Activated naive CD4-positive, alpha-beta T cell (primary cell): ENCODE measurements at regions not wholly inside any gene's neighbourhood (a gene's known extent, or its start where the extent isn't known, plus 50 kb on each side); places are given as distances from the start of the nearest gene placed in this dataset.

Experiments used
- DNase-seq, 4 experiments: peaks; one replicate each; lab custom pipeline; 2025; lab: John Stamatoyannopoulos, UW

GRCh38 chr2:217033186-217033585, 173.3 kb upstream of the TNP1 start:
- DNase-seq = no peak

- no peak for DNase-seq
Observed at GRCh38 chr2:217031445-217031844, 171.6 kb upstream of the TNP1 start.

GRCh38 chr2:217030081-217030480, 170.2 kb upstream of the TNP1 start:
- DNase-seq = no peak

GRCh38 chr2:217028128-217028527, 168.3 kb upstream of the TNP1 start:
- DNase-seq = no peak

GRCh38 chr2:217027414-217027813, 167.6 kb upstream of the TNP1 start:
- no peak for DNase-seq

- DNase-seq = no peak
Observed at GRCh38 chr2:217026569-217026968, 166.7 kb upstream of the TNP1 start.

- DNase-seq = no peak
Observed at GRCh38 chr2:217026161-217026560, 166.3 kb upstream of the TNP1 start.

GRCh38 chr2:217023611-217024010, 163.7 kb upstream of the TNP1 start:
- DNase-seq = no peak

- DNase-seq = no peak
Observed at GRCh38 chr2:217017456-217018252, 157.8 kb upstream of the TNP1 start.

GRCh38 chr2:217016796-217017419, 157.0 kb upstream of the TNP1 start:
- DNase-seq = no peak

- no peak for DNase-seq
Observed at GRCh38 chr2:217014328-217015105, 154.7 kb upstream of the TNP1 start.

- DNase-seq = no peak
Observed at GRCh38 chr2:217013926-217014325, 154.1 kb upstream of the TNP1 start.

- no peak for DNase-seq
Observed at GRCh38 chr2:217011576-217011975, 151.7 kb upstream of the TNP1 start.

- no peak for DNase-seq
Observed at GRCh38 chr2:217010173-217010572, 150.3 kb upstream of the TNP1 start.

GRCh38 chr2:217008794-217009193, 148.9 kb upstream of the TNP1 start:
- DNase-seq = no peak

GRCh38 chr2:217006217-217006616, 146.4 kb upstream of the TNP1 start:
- DNase-seq = no peak

- DNase-seq = no peak
Observed at GRCh38 chr2:217004656-217005055, 144.8 kb upstream of the TNP1 start.

- no peak for DNase-seq
Observed at GRCh38 chr2:217001740-217002139, 141.9 kb upstream of the TNP1 start.

- DNase-seq = no peak
Observed at GRCh38 chr2:217000406-217000805, 140.5 kb upstream of the TNP1 start.

- no peak for DNase-seq
Observed at GRCh38 chr2:216996279-216996845, 136.5 kb upstream of the TNP1 start.

- no peak for DNase-seq
Observed at GRCh38 chr2:216994353-216994854, 134.5 kb upstream of the TNP1 start.

GRCh38 chr2:216992056-216992675, 132.3 kb upstream of the TNP1 start:
- no peak for DNase-seq
